ENCODE measurements at regions not wholly inside any gene's neighbourhood (a gene's known extent, or its start where the extent isn't known, plus 50 kb on each side); places are given as distances from the start of the nearest gene placed in this dataset.
"Not testable (repeated sequence)": the region's sequence is repeated elsewhere in the genome, so short reads cannot be mapped to it uniquely, and the experiment has no call there.

DNA sequence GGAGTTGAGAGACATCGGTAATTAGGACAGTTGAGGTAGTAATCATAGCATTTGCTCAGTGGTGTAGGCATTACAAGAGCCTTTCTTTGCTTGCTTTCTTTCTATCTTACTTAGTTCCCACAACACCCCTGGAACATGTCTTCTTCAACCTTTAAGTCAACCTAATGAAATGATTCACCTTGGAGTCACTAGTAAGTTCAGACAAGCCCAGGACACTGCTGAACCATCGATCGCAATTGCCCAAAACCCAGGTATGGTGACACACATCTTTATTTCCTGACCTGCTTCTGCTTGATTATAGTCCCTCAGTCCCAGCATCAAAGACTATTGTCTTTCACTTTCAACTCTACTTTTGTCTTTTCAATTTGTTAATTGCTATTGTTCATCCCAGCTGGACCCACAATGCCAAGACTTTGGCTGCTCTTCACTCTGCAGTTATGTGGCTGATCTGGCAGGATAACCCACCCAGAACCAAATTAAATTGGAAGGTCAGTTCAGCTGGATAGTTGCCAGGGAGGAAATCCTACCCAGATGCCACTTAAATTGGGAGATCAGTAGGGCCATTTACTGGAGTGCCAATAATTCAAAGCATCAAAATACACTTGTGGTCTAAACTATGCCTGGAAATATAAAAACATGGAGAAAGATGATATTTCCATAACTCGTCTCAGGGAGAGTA lies 272.9 kb downstream of the RWDD3 start:
- Histone ChIP-seq H3K27ac (no peak overlapping the region), H3K4me3 (no peak overlapping the region)

GRCh38 chr1:95509989-95510388 lies 276.0 kb downstream of the RWDD3 start:
- Histone ChIP-seq H3K27ac (peak overlapping the region in 1 of 21 experiments; percentile 39), H3K4me3 (no peak overlapping the region)

DNA sequence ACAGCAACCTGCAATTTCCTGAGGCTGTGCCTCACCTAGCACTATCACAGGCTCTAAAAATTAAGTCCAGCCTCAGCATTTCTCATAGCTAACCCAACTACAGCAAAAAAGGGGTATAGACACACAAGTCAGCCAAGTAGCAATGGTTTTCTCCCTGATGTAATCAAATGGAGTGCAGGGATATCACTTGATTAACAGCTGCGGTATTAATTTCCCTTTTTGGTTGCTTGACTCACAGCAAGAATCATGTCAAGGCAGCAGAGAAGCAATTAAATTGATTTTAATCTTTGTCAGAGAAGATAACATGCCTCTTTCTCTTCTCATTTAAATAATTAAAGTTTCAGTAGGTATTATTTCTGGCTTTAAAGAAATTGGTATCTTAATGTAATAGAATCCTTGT lies 278.9 kb downstream of the RWDD3 start:
- Histone ChIP-seq H3K4me3 (no peak overlapping the region), H3K27ac (no peak overlapping the region)

- no peak overlapping the region for H3K4me3 ChIP-seq
- no peak overlapping the region for H3K27ac ChIP-seq
Measured at GRCh38 chr1:95517506-95517905, 283.5 kb downstream of the RWDD3 start.

- Histone ChIP-seq H3K4me3 (no peak overlapping the region), H3K27ac (no peak overlapping the region)
Measured at GRCh38 chr1:95518310-95518709, 284.3 kb downstream of the RWDD3 start.

- Histone ChIP-seq H3K4me3 (no peak overlapping the region), H3K27ac (no peak overlapping the region)
Measured at GRCh38 chr1:95520390-95520789, 286.4 kb downstream of the RWDD3 start.

DNA sequence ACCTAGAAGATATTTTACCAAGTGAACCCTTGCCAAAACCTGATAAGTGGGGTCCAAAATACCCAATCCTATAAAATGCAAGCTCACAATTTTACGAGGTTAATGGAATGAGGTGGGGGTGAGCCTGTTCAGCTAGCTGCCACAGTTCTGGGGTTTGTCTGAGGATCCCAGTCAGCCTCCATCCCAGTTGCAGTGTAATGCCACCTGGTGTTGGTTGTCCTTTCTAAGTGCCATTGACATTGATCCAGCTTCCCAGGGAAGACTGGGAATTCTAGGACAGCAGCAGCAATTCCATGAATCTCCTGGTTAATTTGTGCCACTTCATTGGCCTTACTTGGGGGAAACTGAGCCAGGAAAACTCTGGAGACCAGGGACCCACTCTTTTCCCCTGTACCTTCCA lies 298.3 kb downstream of the RWDD3 start:
- H3K4me3 ChIP-seq, result no peak overlapping the region

GRCh38 chr1:95534985-95535384 lies 301.0 kb downstream of the RWDD3 start:
- Histone ChIP-seq H3K27ac (no peak overlapping the region), H3K4me3 (no peak overlapping the region)

More for the DNA sequence above, 298.3 kb downstream of the RWDD3 start:
- no peak overlapping the region for H3K27ac ChIP-seq

- no peak overlapping the region for H3K27ac ChIP-seq
- no peak overlapping the region for H3K4me3 ChIP-seq
Measured at GRCh38 chr1:95535614-95536013, 301.6 kb downstream of the RWDD3 start.

GRCh38 chr1:95536501-95536900 lies 302.5 kb downstream of the RWDD3 start:
- no peak overlapping the region for H3K4me3 ChIP-seq
- no peak overlapping the region for H3K27ac ChIP-seq

DNA sequence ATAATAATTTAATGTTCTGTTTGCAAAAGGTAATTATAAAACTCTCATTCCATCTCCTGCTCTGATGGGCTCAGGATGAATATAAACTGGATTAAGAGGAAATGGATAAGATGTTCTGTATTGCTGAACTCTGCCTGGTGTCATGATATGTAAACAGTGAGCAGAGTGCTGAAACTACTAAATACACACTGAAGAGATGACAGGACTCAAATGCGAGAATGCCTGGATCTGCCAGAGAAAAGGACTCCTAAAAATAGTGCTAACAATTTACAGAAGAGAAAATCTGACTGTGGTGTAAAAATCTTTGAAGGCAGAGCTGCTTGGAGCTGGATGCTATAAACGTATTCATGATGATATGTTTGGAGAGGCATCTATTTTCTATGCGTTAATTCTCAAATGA lies 303.2 kb downstream of the RWDD3 start:
- Histone ChIP-seq H3K27ac (no peak overlapping the region), H3K4me3 (no peak overlapping the region)

GRCh38 chr1:95538242-95538641 lies 304.2 kb downstream of the RWDD3 start:
- not testable (repeated sequence) for H3K4me3 ChIP-seq

DNA sequence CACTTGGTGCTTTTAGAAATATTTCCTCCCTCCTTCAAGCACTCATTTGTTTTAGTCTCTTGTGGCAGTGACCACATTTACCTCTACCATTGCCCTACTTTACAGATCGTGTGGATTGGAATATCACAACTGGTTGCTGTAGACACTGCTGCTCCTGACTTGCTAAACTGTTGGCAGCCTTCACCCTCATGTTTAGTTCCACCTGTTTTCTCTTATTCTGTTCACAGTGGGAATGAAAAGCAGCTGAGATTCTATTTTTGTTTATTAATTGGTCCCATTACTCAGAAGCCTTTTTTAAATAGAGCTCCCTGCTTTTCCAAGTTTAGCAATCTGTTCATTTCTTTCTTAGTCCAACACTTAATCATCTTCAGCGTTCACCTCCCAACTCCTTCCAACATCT lies 308.9 kb downstream of the RWDD3 start:
- Histone ChIP-seq H3K27ac (no peak overlapping the region), H3K4me3 (no peak overlapping the region)

More at GRCh38 chr1:95538242-95538641, 304.2 kb downstream of the RWDD3 start:
- not testable (repeated sequence) for H3K27ac ChIP-seq

DNA sequence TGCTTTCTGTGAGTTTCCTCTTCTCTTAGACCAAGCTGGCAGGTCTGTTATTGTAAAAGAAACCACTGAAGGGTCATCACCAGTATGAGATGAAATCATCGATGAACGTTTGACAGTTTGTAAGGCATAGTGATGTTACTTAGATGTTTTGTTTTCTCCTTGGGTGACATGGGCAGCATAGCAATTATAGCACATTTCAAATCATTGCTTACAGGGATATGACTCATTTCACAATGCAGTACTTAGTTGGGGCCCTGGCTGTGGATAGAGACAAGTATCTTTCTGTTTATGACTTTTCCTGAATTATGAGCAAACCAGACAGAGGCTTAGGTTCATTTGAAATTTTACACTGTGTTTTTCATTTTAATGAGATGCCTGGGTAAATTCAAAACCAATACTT lies 313.0 kb downstream of the RWDD3 start:
- no peak overlapping the region for H3K27ac ChIP-seq

GRCh38 chr1:95548211-95548610 lies 314.2 kb downstream of the RWDD3 start:
- no peak overlapping the region for H3K4me3 ChIP-seq
- H3K27ac ChIP-seq, result no peak overlapping the region

More for the DNA sequence above, 313.0 kb downstream of the RWDD3 start:
- no peak overlapping the region for H3K4me3 ChIP-seq

DNA sequence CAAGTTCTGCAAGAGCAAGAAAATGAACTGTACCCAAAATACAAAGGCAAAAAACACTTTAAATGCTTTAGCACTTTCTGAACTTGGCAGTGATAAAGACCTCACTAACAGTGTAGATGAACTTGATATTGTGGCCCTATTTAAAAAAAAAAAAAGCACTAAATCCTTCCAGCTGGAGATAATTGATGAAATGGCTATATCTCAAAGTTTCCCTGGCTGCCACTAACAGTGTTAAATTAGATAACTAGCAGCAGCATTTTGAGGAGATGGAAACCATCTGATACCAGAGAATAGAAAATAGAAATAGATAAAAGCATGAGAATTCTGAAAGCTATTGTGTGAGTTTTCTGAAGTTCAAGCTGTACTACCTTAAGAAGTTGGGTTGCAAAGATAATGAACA lies 317.2 kb downstream of the RWDD3 start:
- H3K4me3 ChIP-seq, result no peak overlapping the region

GRCh38 chr1:95553595-95553994 lies 319.6 kb downstream of the RWDD3 start:
- Histone ChIP-seq H3K4me3 (no peak overlapping the region), H3K27ac (no peak overlapping the region)

More for the DNA sequence above, 317.2 kb downstream of the RWDD3 start:
- H3K27ac ChIP-seq, result no peak overlapping the region

- Histone ChIP-seq H3K27ac (no peak overlapping the region), H3K4me3 (no peak overlapping the region)
Measured at GRCh38 chr1:95554408-95554807, 320.4 kb downstream of the RWDD3 start.

DNA sequence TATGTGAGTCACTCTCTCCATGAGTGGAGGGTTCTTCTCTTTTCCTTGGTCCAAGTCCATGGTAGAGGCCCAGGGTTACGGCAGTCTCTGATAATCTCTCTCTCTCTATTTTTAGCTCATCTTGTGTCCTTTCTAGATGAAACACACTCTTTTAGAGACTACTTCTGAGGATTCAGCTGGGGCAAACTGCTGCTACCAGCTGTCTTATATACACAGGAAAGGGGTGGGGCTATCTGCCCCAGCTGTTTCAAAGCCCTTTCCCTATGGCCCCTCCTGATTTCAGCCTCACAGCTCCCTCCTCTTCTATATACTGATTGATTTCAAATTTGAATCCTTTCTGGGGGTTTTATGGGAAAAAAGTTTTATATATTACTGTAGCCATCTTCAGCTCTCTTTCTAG lies 324.8 kb downstream of the RWDD3 start:
- Histone ChIP-seq H3K27ac (no peak overlapping the region), H3K4me3 (no peak overlapping the region)

DNA sequence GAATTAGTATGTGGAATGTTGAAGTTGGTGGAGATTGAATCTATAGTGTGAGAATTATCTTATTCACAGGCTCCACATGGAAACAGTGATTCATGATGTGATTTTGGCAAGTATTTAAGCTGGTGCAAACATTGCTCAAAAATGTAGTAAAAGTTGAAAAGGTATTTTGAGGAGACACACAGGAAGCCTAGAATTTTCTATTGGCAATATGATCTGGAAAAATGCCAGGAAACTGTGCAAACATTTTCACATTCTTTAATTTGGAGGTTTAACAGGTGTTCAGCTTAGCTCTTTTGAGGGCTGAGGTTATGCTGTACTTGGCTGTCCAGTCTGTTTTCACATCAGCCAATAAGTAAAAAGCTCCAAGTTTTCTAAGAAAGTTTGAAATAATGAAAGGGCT lies 327.3 kb downstream of the RWDD3 start:
- H3K27ac ChIP-seq, result no peak overlapping the region

GRCh38 chr1:95562230-95562629 lies 328.2 kb downstream of the RWDD3 start:
- Histone ChIP-seq H3K27ac (no peak overlapping the region), H3K4me3 (no peak overlapping the region)

More for the DNA sequence above, 327.3 kb downstream of the RWDD3 start:
- no peak overlapping the region for H3K4me3 ChIP-seq

DNA sequence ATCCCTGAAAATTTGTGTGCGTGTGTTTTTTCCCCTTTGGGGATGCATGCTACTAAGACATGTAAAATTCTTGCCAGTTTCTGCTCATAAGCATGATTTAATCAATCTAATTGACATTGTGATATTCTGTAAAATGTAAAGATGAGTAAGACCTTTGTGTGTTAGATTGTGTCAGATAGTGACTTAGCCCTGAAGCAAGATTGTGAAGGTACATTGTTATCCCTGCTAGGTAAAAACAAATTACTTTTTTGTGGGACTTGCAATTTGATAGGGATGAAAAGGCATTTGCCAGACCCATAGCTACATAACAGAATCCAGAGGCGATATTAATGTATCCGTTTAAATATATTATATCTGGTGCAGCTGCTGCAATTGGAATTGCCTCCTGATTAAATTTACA lies 338.0 kb downstream of the RWDD3 start:
- Histone ChIP-seq H3K27ac (no peak overlapping the region), H3K4me3 (no peak overlapping the region)

Measured in skin epidermis (tissue), 12 donors.